Retinal pigment epithelial cell (primary cell): ENCODE measurements at regions not wholly inside any gene's neighbourhood (a gene's known extent, or its start where the extent isn't known, plus 50 kb on each side); places are given as distances from the start of the nearest gene placed in this dataset.
"Not testable (repeated sequence)": the region's sequence is repeated elsewhere in the genome, so short reads cannot be mapped to it uniquely, and the experiment has no call there.

Source experiments
- DNase-seq: peaks from one replicate; pipeline ENCODE4 v3.0.0-alpha.2; 2010; ENCODE audit warnings: low read depth
- H3K4me3 ChIP-seq: 2 replicates; pipeline ENCODE4 v1.5.1; 2011; ENCODE audit warnings: mild to moderate bottlenecking, low read length, control low read depth, moderate library complexity
- CTCF ChIP-seq: conservative IDR thresholded peaks from 2 replicates; pipeline ENCODE4 v1.5.1; 2011; ENCODE audit warnings: low read depth, low read length, control low read depth, inconsistent platforms

- not testable (repeated sequence) for DNase-seq, H3K4me3 ChIP-seq
These were observed 198.5 kb downstream of the ADRA2C start for GRCh38 chr4:3964572-3965278.

- DNase-seq, H3K4me3 ChIP-seq: not testable (repeated sequence)
These were observed 201.0 kb downstream of the ADRA2C start for GRCh38 chr4:3967204-3967603.

- H3K4me3 ChIP-seq, DNase-seq: not testable (repeated sequence)
These were observed 206.4 kb downstream of the ADRA2C start for GRCh38 chr4:3972626-3973025.

DNA sequence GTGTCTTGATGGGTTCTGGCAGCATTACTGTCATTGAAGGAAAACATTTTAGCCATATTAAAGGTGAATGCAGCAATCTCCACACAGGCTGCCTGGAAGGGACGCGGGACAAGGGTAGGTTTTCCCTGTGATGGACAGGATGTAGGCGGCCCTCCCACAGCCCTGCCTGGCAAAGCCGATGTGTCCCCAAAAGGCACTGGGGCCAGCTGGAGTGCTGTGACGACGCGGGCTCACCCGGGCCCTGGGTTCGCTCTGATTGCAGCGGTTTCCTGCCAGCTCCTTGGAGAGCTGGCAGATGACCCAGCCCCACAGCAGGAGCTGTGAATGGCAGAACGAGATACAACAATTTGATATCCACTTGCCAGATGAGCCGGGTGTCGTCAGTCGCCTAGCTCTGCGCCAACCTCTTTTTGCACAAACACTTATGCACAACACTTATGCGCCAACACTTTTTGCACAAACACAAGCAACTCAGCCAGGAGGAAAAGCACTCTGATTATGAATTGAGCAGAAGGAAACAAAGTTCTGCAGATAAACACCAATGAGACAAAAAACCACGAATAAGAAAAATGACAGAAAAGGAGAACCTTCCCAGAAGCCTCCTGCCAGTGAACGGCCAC lies 207.5 kb downstream of the ADRA2C start:
- not testable (repeated sequence) for DNase-seq

GRCh38 chr4:3983518-3984125 lies 217.4 kb downstream of the ADRA2C start:
- not testable (repeated sequence) for DNase-seq, H3K4me3 ChIP-seq

More for the DNA sequence above, 207.5 kb downstream of the ADRA2C start:
- H3K4me3 ChIP-seq = not testable (repeated sequence)

GRCh38 chr4:3984796-3985195 lies 218.6 kb downstream of the ADRA2C start:
- not testable (repeated sequence) for DNase-seq, H3K4me3 ChIP-seq
- peak; percentile 10 for TF ChIP-seq CTCF

DNA sequence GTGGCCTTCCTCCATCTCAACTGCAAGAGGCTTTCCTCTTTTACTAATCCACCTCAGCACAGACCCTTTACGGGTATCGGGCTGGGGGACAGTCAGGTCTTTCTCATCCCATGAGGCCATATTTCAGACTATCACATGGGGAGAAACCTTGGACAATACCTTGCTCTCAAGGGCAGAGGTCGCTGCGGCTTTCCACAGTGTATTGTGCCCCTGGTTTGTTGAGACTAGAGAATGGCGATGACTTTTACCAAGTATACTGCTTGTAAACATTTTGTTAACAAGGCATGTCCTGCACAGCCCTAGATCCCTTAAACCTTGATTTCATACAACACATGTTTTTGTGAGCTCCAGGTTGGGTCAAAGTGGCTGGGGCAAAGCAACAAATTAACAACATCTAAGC lies 220.2 kb downstream of the ADRA2C start:
- H3K4me3 ChIP-seq, DNase-seq: not testable (repeated sequence)

DNA sequence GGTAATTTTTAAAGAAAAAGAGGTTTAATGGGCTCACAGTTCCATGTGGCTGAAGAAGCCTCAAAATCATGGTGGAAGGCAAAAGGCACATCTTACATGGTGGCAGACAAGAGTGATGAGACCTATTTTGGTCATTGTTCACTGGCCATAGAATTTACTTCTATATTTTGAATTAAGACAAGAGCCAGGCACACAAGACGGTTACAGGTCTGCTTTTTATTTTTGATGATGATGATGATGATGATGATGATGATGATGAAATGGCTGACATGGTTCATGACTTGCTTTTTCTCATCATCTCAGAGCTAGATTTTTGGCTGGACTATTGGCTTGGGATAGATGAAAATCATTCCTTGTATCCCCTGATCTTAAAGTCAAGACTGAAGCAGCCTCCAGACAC lies 229.3 kb downstream of the OTOP1 start:
- not testable (repeated sequence) for DNase-seq, H3K4me3 ChIP-seq

DNA sequence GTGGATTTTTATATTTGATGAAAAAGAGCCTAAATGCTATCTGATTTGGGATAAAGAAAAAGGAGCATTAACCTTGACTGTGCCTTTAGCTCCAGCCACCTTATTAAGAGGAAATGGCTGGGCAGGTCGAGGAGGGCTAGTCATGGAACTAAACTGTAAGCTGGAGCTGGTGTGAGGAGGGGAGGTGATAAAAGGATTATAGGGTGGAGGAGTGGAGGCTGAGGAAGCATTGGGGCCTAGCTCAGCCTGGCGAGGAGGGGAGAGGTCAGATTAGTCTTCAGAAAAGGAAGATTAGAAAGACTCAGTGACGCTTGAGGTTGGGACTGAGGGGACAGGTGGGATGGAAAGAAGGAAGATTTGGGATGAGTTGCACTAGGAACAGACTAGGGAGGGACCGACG lies 222.7 kb downstream of the OTOP1 start:
- H3K4me3 ChIP-seq, DNase-seq: not testable (repeated sequence)

DNA sequence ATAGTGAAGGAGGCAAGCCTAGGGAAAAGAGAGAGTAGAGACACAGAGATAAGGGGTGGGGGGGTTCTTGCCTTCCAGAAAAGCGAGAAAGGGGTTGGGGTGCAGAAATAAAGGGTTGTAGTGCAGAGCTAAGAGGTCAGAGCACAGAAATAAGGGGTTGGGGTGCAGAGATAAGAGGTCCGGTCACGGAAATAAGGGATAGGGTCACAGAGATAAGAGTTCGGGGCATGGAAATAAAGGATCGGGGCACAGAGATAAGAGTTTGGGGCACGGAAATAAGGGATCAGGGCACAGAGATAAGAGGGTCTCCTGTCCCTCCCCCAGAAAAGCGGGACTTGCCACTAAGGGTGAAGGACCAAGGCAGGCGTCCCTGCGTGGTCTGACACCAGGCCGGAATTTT lies 222.0 kb downstream of the OTOP1 start:
- not testable (repeated sequence) for DNase-seq, H3K4me3 ChIP-seq

GRCh38 chr4:4006356-4006755 lies 220.4 kb downstream of the OTOP1 start:
- DNase-seq, H3K4me3 ChIP-seq: not testable (repeated sequence)

GRCh38 chr4:4019071-4019470 lies 207.7 kb downstream of the OTOP1 start:
- not testable (repeated sequence) for H3K4me3 ChIP-seq, DNase-seq

GRCh38 chr4:4021161-4021560 lies 205.6 kb downstream of the OTOP1 start:
- DNase-seq, H3K4me3 ChIP-seq: not testable (repeated sequence)

GRCh38 chr4:4026708-4027107 lies 200.0 kb downstream of the OTOP1 start:
- DNase-seq, H3K4me3 ChIP-seq: not testable (repeated sequence)

DNA sequence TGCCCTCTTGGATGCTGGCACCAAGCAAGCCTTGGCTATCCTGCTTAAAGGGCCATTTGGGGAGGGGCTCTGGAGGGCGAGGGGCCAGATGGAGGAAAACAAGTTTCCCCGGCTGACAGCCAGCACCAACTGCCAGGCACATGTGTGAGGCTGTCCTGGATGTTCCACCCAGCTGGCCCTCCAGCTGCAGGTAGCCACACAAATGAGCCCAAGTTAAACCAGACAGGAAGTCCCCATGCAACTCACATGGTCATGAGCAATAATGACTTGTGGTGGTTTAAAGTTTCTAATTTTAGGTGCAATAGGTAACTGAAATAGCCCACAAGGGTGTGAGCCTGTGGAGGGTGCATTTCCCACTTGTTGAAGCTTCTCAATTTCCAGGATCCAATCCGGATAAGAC lies 198.0 kb downstream of the OTOP1 start:
- H3K4me3 ChIP-seq, DNase-seq: not testable (repeated sequence)

DNA sequence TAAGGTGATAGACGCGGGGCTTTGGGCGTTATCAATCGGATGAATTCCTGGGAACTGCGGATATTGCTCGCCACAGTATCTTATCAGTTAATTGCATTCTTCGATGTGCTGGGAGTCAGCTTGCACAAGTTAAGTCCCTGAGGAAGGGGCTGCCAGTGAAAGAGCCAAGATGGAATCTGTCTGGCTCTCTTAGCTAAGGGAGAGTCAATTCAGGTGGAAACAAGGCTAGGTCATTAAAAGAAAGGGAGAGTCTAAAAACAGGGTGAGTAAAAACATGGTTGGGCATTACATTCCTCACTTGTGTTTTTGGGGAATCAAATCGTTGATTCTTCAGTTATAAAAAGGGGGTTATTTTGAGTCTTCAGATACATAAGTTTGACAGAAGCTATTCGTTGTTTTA lies 196.2 kb downstream of the OTOP1 start:
- DNase-seq, H3K4me3 ChIP-seq: not testable (repeated sequence)

DNA sequence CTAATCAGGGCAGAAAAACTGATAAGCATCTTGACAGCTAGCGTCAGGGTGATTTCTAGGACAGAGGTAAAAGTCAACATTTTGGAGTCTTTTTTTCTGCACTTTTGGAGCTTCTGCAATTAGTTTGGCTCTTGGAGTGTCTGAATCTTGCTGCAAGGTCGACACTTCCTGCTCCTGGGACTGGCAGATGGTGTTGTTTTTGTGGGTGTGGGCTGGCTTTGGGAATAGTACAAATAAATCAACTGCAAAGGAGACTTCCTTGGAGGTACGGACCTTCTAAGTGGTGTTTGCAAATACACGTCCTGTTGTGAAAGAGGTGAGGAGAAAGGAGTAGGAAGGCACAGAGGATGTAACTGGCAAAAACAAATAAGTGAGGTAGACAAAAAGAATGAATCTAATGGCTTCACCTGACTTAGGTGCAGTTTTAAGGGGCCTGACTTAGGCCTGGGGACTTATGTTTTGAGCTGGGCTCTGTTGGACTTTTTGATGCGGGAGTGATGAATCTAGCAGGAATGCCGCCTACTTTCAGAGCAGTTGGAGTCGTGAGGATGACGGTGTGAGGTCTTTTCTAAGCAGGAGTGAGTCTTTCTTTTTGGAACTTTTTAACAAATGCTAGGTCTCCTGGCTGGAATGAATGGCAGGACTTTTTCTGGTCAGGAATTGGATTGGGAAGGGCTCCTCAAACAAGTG lies 195.1 kb downstream of the OTOP1 start:
- not testable (repeated sequence) for DNase-seq, H3K4me3 ChIP-seq

- not testable (repeated sequence) for H3K4me3 ChIP-seq
These were observed 194.4 kb downstream of the OTOP1 start for GRCh38 chr4:4032364-4032763.

More at GRCh38 chr4:4032364-4032763, 194.4 kb downstream of the OTOP1 start:
- not testable (repeated sequence) for DNase-seq
